B cell (primary cell): ENCODE measurements at regions not wholly inside any gene's neighbourhood (a gene's known extent, or its start where the extent isn't known, plus 50 kb on each side); places are given as distances from the start of the nearest gene placed in this dataset.

Source experiments
- EZH2 ChIP-seq: IDR thresholded peaks from 2 replicates; pipeline ENCODE4 v1.6.1; 2012; ENCODE audit warnings: borderline replicate concordance, low read depth, mild to moderate bottlenecking, moderate library complexity, low read length; ENCODE audit not compliant: insufficient read depth, poor library complexity, severe bottlenecking
- TF ChIP-seq, protein P1 (sequence below): fragments of 200-600 bp; IDR thresholded peaks from one replicate; pipeline ENCODE4 v1.8.0; 2022; ENCODE audit warnings: antibody characterized with exemption, mild to moderate bottlenecking

- no peak for TF ChIP-seq EZH2
- TF ChIP-seq, protein P1, sequence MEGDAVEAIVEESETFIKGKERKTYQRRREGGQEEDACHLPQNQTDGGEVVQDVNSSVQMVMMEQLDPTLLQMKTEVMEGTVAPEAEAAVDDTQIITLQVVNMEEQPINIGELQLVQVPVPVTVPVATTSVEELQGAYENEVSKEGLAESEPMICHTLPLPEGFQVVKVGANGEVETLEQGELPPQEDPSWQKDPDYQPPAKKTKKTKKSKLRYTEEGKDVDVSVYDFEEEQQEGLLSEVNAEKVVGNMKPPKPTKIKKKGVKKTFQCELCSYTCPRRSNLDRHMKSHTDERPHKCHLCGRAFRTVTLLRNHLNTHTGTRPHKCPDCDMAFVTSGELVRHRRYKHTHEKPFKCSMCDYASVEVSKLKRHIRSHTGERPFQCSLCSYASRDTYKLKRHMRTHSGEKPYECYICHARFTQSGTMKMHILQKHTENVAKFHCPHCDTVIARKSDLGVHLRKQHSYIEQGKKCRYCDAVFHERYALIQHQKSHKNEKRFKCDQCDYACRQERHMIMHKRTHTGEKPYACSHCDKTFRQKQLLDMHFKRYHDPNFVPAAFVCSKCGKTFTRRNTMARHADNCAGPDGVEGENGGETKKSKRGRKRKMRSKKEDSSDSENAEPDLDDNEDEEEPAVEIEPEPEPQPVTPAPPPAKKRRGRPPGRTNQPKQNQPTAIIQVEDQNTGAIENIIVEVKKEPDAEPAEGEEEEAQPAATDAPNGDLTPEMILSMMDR, result no peak
These were observed 66.3 kb upstream of the LRRTM4 start for GRCh38 chr2:77588438-77588837.
